Heart left ventricle (tissue), 16 donors: ENCODE measurements at regions not wholly inside any gene's neighbourhood (a gene's known extent, or its start where the extent isn't known, plus 50 kb on each side); places are given as distances from the start of the nearest gene placed in this dataset.

Experiments
- ATAC-seq, 4 donors: fragments of 200-7000 bp; cut with Tn5 transposase; one replicate each; pipeline ENCODE4 v1.9.1; 2020 to 2022; ENCODE audit warnings: moderate library complexity in 4 of 4, mild to moderate bottlenecking in 3 of 4, moderate number of reproducible peaks in 1 of 4
- DNase-seq, 5 donors: peaks; one replicate each; pipeline ENCODE4 v3.0.0-alpha.2; 2020
- H3K27ac ChIP-seq, 12 donors: fragments of 200-600 bp; sonication (generic) in 4 of 12; one replicate each; pipeline versions ENCODE4 v1.5.0 to v1.8.0; 2016 to 2022; ENCODE audit warnings: mild to moderate bottlenecking in 2 of 12
- H3K27me3 ChIP-seq, 9 donors: fragments of 200-600 bp; sonication (generic) in 2 of 9; one replicate each; pipeline versions ENCODE4 v1.5.1 to v1.8.0; 2016 to 2022; ENCODE audit warnings: mild to moderate bottlenecking in 3 of 9
- H3K36me3 ChIP-seq, 9 donors: fragments of 200-600 bp; sonication (generic) in 2 of 9; one replicate each; pipeline versions ENCODE4 v1.5.0 to v1.8.0; 2018 to 2022; ENCODE audit warnings: mild to moderate bottlenecking in 2 of 9
- H3K4me1 ChIP-seq, 12 donors: fragments of 200-600 bp; sonication (generic) in 4 of 12; one replicate each; pipeline versions ENCODE4 v1.5.0 to v1.8.0; 2016 to 2022; ENCODE audit warnings: mild to moderate bottlenecking in 3 of 12
- H3K4me3 ChIP-seq, 12 donors: fragments of 200-600 bp; sonication (generic) in 4 of 12; one replicate each; pipeline versions ENCODE4 v1.5.0 to v1.8.0; 2017 to 2022; ENCODE audit warnings: mild to moderate bottlenecking in 9 of 12, moderate library complexity in 4 of 12
- H3K9me3 ChIP-seq, 12 donors: fragments of 200-600 bp; sonication (generic) in 4 of 12; one replicate each; pipeline versions ENCODE4 v1.5.0 to v1.8.0; 2016 to 2022; ENCODE audit warnings: mild to moderate bottlenecking in 1 of 12
- POLR2A ChIP-seq, 2 donors: fragments of 450-650 bp; IDR thresholded peaks; one replicate each; pipeline ENCODE4 v1.6.1; 2017; ENCODE audit warnings: antibody characterized with exemption in 2 of 2, mild to moderate bottlenecking in 2 of 2, moderate library complexity in 2 of 2
- WGBS, 4 donors: extraction: QIAGEN DNeasy Blood & Tissue Kit in 2 of 4; methylation state at CpG; one replicate each; pipeline versions ENCODE4 v1.1.5 to v1.1.7; 2013 to 2018; 5-methylcytosine and 5-hydroxymethylcytosine counted together
- intact Hi-C, 10 donors: fragments of 100-400 bp; cut with DNase I; formaldehyde crosslinking; loops; one replicate each; pipeline versions ENCODE4 v1.11.1 to v1.14.2; 2022
- TF ChIP-seq, protein P1 (sequence below), 12 donors: fragments of 200-600 bp; sonication (generic) in 4 of 12; IDR thresholded peaks; one replicate each; pipeline versions ENCODE4 v1.5.0 to v1.8.0; 2018 to 2022; ENCODE audit warnings: antibody characterized with exemption in 12 of 12, mild to moderate bottlenecking in 5 of 12
- donor health status: ischemic (EF 13 %, LVEDD 7.1; RV severe dilation, severe dysfunction).
- donor health status: healthy with polysubstance abuse.
- donor health status: DM: no; HTN: yes; CAD: no.
- donor health status: DM: no; HTN: no; CAD: no.
- donor health status: ischemic (EF 25% LVEDD 6.9; RV normal size, moderate dysfunction).
- donor health status: ischemic (EF 25% LVEDD 5.7; RV mildly dilated, moderate dysfunction).
- donor health status: healthy.
- donor health status: DM: yes; HTN: yes; CAD: no.
- donor health status: ischemic (EF 35%, LVEDD 5.7; RV mildly dilated, moderate dysfunction).
- donor health status: nonischemic (EF 11% LVEDD 7.7; RV severe dilation, severe dysfunction).
- donor health status: DM: yes; HTN: yes; CAD: no.
- donor health status: PGD.
- donor health status: ischemic (EF 29% LVEDD 5.4; RV normal size, mild dysfunction).
- donor health status: nonischemic (EF 23%, LVEDD 6.1; RV moderate dilation, normal function).

GRCh38 chr22:44442186-44442815 is 55.7 kb downstream of the RTL6 start:
- WGBS, 4 donors = 72 to 95% (median 84%) methylated on average over 9 to 12 of the region's 12 CpGs
- TF ChIP-seq, protein P1, sequence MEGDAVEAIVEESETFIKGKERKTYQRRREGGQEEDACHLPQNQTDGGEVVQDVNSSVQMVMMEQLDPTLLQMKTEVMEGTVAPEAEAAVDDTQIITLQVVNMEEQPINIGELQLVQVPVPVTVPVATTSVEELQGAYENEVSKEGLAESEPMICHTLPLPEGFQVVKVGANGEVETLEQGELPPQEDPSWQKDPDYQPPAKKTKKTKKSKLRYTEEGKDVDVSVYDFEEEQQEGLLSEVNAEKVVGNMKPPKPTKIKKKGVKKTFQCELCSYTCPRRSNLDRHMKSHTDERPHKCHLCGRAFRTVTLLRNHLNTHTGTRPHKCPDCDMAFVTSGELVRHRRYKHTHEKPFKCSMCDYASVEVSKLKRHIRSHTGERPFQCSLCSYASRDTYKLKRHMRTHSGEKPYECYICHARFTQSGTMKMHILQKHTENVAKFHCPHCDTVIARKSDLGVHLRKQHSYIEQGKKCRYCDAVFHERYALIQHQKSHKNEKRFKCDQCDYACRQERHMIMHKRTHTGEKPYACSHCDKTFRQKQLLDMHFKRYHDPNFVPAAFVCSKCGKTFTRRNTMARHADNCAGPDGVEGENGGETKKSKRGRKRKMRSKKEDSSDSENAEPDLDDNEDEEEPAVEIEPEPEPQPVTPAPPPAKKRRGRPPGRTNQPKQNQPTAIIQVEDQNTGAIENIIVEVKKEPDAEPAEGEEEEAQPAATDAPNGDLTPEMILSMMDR (IDR thresholded peaks at IDR 0.05) = no peak
- no peak for TF ChIP-seq POLR2A (IDR thresholded peaks at IDR 0.05)
- H3K9me3 ChIP-seq = peaks cover 0 to 10% (median 1%) of the 10 kb centered on the region in 12 donors
- no peak overlapping the region for H3K4me3 ChIP-seq
- H3K27me3 ChIP-seq = no peaks in the 10 kb centered on the region
- DNase-seq (peak in 1 of 5 donors; percentile 11), ATAC-seq (peak in 1 of 4 donors; percentile 11)
- peak overlapping the region in 2 of 12 donors; percentile 48 to 58 for H3K27ac ChIP-seq
- intact Hi-C loops = loop anchor here in 1 of 10 donors (10.0 kb wide), 1 partner anchor 68 kb away; no protein-coding TSS in a partner anchor
- H3K36me3 ChIP-seq = no peaks in the 10 kb centered on the region
- peaks cover 0 to 13% (median 7%) of the 10 kb centered on the region in 12 donors for H3K4me1 ChIP-seq

DNA sequence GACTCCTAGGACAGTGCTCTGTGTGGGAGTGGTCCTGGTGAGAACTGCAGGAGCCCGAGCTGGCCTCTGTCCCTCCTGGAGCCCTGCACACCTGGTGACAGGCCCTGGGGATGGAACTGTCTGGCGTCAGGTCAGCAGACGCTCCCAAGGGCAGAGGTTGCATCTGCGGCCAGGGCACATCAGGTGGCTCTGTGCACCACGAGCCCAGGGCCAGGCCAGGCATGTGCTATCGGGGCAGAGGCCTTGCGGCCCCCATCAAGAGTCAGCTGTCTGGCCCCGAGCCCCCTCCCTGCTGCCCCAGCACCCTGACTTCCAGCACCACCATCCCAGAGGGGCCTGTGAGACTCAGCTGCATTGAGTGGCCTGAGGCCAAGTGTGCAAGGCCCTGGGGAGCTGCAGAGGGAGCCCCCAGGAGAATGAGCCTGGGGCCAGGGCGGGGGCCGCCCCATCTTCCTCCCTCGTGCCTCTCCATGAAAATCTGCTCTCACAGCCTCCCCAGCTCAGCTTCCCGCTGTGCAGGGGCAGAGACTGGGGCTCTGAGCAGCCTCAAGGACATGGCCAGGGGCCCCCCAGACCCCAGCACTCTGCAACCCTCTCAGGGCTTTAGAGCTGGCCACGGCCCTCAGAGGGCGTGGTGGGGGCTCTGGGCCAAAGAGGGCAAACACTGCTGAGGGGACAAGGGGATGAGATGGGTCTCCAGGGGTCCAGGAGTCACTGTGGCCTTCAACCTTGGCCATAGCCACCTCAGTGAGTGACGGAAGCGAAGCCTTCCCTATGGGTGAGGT is 56.4 kb downstream of the RTL6 start:
- intact Hi-C loops = loop anchor here in 1 of 10 donors (10.0 kb wide), 1 partner anchor 67 kb away; no protein-coding TSS in a partner anchor
- Histone ChIP-seq H3K9me3 (peaks cover 0 to 7% (median 1%) of the 10 kb centered on the region in 12 donors), H3K4me3 (no peak overlapping the region), H3K4me1 (peaks cover 0 to 13% (median 7%) of the 10 kb centered on the region in 12 donors), H3K36me3 (no peaks in the 10 kb centered on the region), H3K27ac (no peak overlapping the region), H3K27me3 (no peaks in the 10 kb centered on the region)
- TF ChIP-seq POLR2A (IDR thresholded peaks at IDR 0.05) = no peak
- TF ChIP-seq, protein P1 (IDR thresholded peaks at IDR 0.05) = no peak
- ATAC-seq (no peak), DNase-seq (peak in 1 of 5 donors; percentile 12)
- WGBS, 4 donors = 64 to 96% (median 89%) methylated on average over 12 to 16 of the region's 16 CpGs

GRCh38 chr22:44440224-44441160 is 57.5 kb downstream of the RTL6 start:
- intact Hi-C loops = loop anchor here in 1 of 10 donors (10.0 kb wide), 1 partner anchor 66 kb away; no protein-coding TSS in a partner anchor
- H3K4me1 ChIP-seq = peaks cover 0 to 13% (median 7%) of the 10 kb centered on the region in 12 donors
- H3K36me3 ChIP-seq = no peaks in the 10 kb centered on the region
- no peak for ATAC-seq
- peak in 1 of 5 donors; percentile 11 for DNase-seq
- H3K27ac ChIP-seq = no peak overlapping the region
- TF ChIP-seq POLR2A (IDR thresholded peaks at IDR 0.05) = no peak
- TF ChIP-seq, protein P1 (IDR thresholded peaks at IDR 0.05) = no peak
- no peaks in the 10 kb centered on the region for H3K9me3 ChIP-seq
- 89 to 95% (median 90%) methylated on average over 18 to 19 of the region's 19 CpGs for WGBS, 4 donors
- H3K27me3 ChIP-seq = no peaks in the 10 kb centered on the region
- H3K4me3 ChIP-seq = no peak overlapping the region
